HepG2 (cell line): ENCODE measurements at regions not wholly inside any gene's neighbourhood (a gene's known extent, or its start where the extent isn't known, plus 50 kb on each side); places are given as distances from the start of the nearest gene placed in this dataset.
A peak's percentile ranks its signal among the peaks of the same experiment; 100 is the strongest.

Source experiments
- CSRNP1 ChIP-seq: sonication (generic); formaldehyde crosslinking; IDR thresholded peaks from 2 replicates; pipeline ENCODE4 v1.8.1; 2023; ENCODE audit warnings: mild to moderate bottlenecking, missing genetic modification reagents
- HDAC6 ChIP-seq: fragments of 200-600 bp; sonication (generic); IDR thresholded peaks from 2 replicates; pipeline ENCODE4 v1.7.0; 2017; ENCODE audit warnings: mild to moderate bottlenecking, antibody characterized with exemption, low read length, low read depth
- HHEX ChIP-seq: IDR thresholded peaks from 2 replicates; pipeline ENCODE4 v1.6.1; 2016; ENCODE audit warnings: control low read depth
- LRRFIP1 ChIP-seq: sonication (generic); formaldehyde crosslinking; conservative IDR thresholded peaks from 2 replicates; pipeline ENCODE4 v1.4.0; 2020; ENCODE audit warnings: missing genetic modification reagents
- MAZ ChIP-seq, 2 experiments: sonication (generic) in 1 of 2; formaldehyde crosslinking in 1 of 2; IDR thresholded peaks; 2 replicates each; pipeline versions ENCODE4 v1.5.0 to v1.6.1; 2012 to 2020; ENCODE audit warnings: low read depth in 2 of 2, mild to moderate bottlenecking in 2 of 2, borderline replicate concordance in 1 of 2, improper control_type of control experiment in 1 of 2, low read length in 1 of 2, missing genetic modification reagents in 1 of 2, moderate library complexity in 1 of 2
- MBNL3 ChIP-seq: fragments of 250-450 bp; sonication (Bioruptor Pico); conservative IDR thresholded peaks from 2 replicates; pipeline ENCODE4 v1.8.0; 2022; ENCODE audit warnings: mild to moderate bottlenecking, inconsistent platforms
- MEF2D ChIP-seq: sonication (generic); formaldehyde crosslinking; IDR thresholded peaks from 2 replicates; pipeline ENCODE4 v1.5.1; 2020; ENCODE audit warnings: mild to moderate bottlenecking, missing genetic modification reagents
- NR3C1 ChIP-seq: sonication (generic); formaldehyde crosslinking; IDR thresholded peaks from 2 replicates; pipeline ENCODE4 v1.4.0; 2020; ENCODE audit warnings: missing genetic modification reagents
- PRDM15 ChIP-seq: sonication (generic); formaldehyde crosslinking; IDR thresholded peaks from 2 replicates; pipeline ENCODE4 v1.4.0; 2020; ENCODE audit warnings: missing genetic modification reagents
- SOX6 ChIP-seq, 2 experiments: fragments of 450-650 bp in 1 of 2; sonication (generic) in 1 of 2; formaldehyde crosslinking in 1 of 2; IDR thresholded peaks; 2 replicates each; pipeline versions ENCODE4 v1.4.0 to v1.6.1; 2017 to 2020; ENCODE audit warnings: antibody characterized with exemption in 1 of 2, mild to moderate bottlenecking in 1 of 2, missing genetic modification reagents in 1 of 2
- TMF1 ChIP-seq: sonication (generic); formaldehyde crosslinking; IDR thresholded peaks from 2 replicates; pipeline ENCODE4 v1.8.1; 2022; ENCODE audit warnings: low read depth, missing genetic modification reagents
- TOE1 ChIP-seq: sonication (generic); formaldehyde crosslinking; IDR thresholded peaks from 2 replicates; pipeline ENCODE4 v1.4.0; 2020; ENCODE audit warnings: mild to moderate bottlenecking, missing genetic modification reagents
- ZBTB37 ChIP-seq: sonication (generic); formaldehyde crosslinking; IDR thresholded peaks from 2 replicates; pipeline ENCODE4 v1.4.0; 2020; ENCODE audit warnings: mild to moderate bottlenecking, missing genetic modification reagents
- ZKSCAN1 ChIP-seq: fragments of 150-350 bp; IDR thresholded peaks from 2 replicates; pipeline ENCODE4 v1.6.1; 2014; ENCODE audit warnings: low read length
- ZNF10 ChIP-seq: sonication (generic); formaldehyde crosslinking; IDR thresholded peaks from 2 replicates; pipeline ENCODE4 v1.4.0; 2020; ENCODE audit warnings: mild to moderate bottlenecking, low read depth, missing genetic modification reagents, borderline replicate concordance
- ZNF354B ChIP-seq: sonication (generic); formaldehyde crosslinking; IDR thresholded peaks from 2 replicates; pipeline ENCODE4 v1.8.0; 2022; ENCODE audit warnings: mild to moderate bottlenecking, missing genetic modification reagents
- ZNF720 ChIP-seq: sonication (generic); formaldehyde crosslinking; IDR thresholded peaks from 2 replicates; pipeline ENCODE4 v1.4.0; 2020; ENCODE audit warnings: missing genetic modification reagents
- ZNF780A ChIP-seq: sonication (generic); formaldehyde crosslinking; IDR thresholded peaks from 2 replicates; pipeline ENCODE4 v1.8.0; 2022; ENCODE audit warnings: mild to moderate bottlenecking, missing genetic modification reagents, moderate library complexity
- ZSCAN30 ChIP-seq: sonication (generic); formaldehyde crosslinking; IDR thresholded peaks from 2 replicates; pipeline ENCODE4 v1.5.0; 2020; ENCODE audit warnings: mild to moderate bottlenecking, missing genetic modification reagents

GRCh38 chr2:20136149-20136548, 84.7 kb upstream of the LAPTM4A start (continued):
- TF ChIP-seq ZNF10 (CRISPR knock-in tag) = no peak
- no peak for TF ChIP-seq ZNF780A
- no peak for TF ChIP-seq NR3C1 (CRISPR knock-in tag)
- no peak for TF ChIP-seq ZBTB37
- no peak for TF ChIP-seq MAZ (IDR thresholded peaks at IDR 0.05; ENCODE audit: borderline replicate concordance, low read depth, low read length)
- no peak for TF ChIP-seq MAZ (CRISPR knock-in tag; IDR thresholded peaks at IDR 0.05; ENCODE audit: low read depth)
- no peak for TF ChIP-seq ZNF720
- no peak for TF ChIP-seq SOX6 (IDR thresholded peaks at IDR 0.05)
- TF ChIP-seq SOX6 (CRISPR knock-in tag; IDR thresholded peaks at IDR 0.05) = no peak
- no peak for TF ChIP-seq HDAC6
- no peak for TF ChIP-seq TOE1 (CRISPR knock-in tag)
- TF ChIP-seq HHEX (CRISPR knock-in tag) = no peak
- no peak for TF ChIP-seq ZKSCAN1
- TF ChIP-seq ZNF354B = no peak
- no peak for TF ChIP-seq MEF2D (CRISPR knock-in tag)
- TF ChIP-seq TMF1 (CRISPR knock-in tag) = 0 out of 2 replicates have a peak, but pooled peaks have one; percentile 41
- TF ChIP-seq ZSCAN30 (CRISPR knock-in tag) = no peak
- 0 out of 2 replicates have a peak, but pooled peaks have one; percentile 28 for TF ChIP-seq CSRNP1 (CRISPR knock-in tag)
- no peak for TF ChIP-seq LRRFIP1 (CRISPR knock-in tag)
- TF ChIP-seq MBNL3 = no peak
- no peak for TF ChIP-seq PRDM15 (CRISPR knock-in tag)
